H1 (cell line): ENCODE measurements at regions not wholly inside any gene's neighbourhood (a gene's known extent, or its start where the extent isn't known, plus 50 kb on each side); places are given as distances from the start of the nearest gene placed in this dataset.

Experiments used
- CTCF ChIA-PET: fragments of 300-600 bp; sonication (Branson Sonifier 250); formaldehyde crosslinking; loops from one replicate; lab custom pipeline; 2021; ENCODE audit not compliant: partially characterized antibody; lab: Charles Lee
- POLR2A ChIA-PET: fragments of 300-600 bp; sonication (Branson Sonifier 250); formaldehyde crosslinking; loops from one replicate; lab custom pipeline; 2021; ENCODE audit warnings: inconsistent platforms; ENCODE audit not compliant: partially characterized antibody; lab: Charles Lee
- DNase-seq, 2 experiments: peaks; one replicate each; pipeline versions ENCODE4 v3.0.0 to v3.0.0-alpha.2; 2010 to 2022; ENCODE audit warnings: low spot score in 2 of 2, low read depth in 1 of 2, mixed read lengths in 1 of 2
- FAIRE-seq: peaks from 2 replicates; lab custom pipeline; 2011; peaks lifted over from hg19 to GRCh38; lab: Jason Lieb, UNC
- H2AFZ ChIP-seq: 2 replicates; pipeline ENCODE4 v1.8.1; 2012; ENCODE audit warnings: low read length, inconsistent platforms
- H2AK5ac ChIP-seq: 2 replicates; pipeline ENCODE4 v1.6.1; 2013; ENCODE audit warnings: low read depth, low read length
- H2BK120ac ChIP-seq: replicated peaks from 2 replicates; pipeline ENCODE3; 2013; ENCODE audit warnings: low read depth, low read length, inconsistent platforms
- H2BK12ac ChIP-seq: 2 replicates; pipeline ENCODE4 v1.6.1; 2013; ENCODE audit warnings: low read depth, low read length
- H2BK15ac ChIP-seq: 2 replicates; pipeline ENCODE4 v1.6.1; 2013; ENCODE audit warnings: low read length
- H2BK20ac ChIP-seq: 2 replicates; pipeline ENCODE4 v1.6.1; 2013; ENCODE audit warnings: low read length
- H2BK5ac ChIP-seq: 2 replicates; pipeline ENCODE4 v1.6.1; 2013; ENCODE audit warnings: low read depth, low read length
- H3K14ac ChIP-seq: 2 replicates; pipeline ENCODE4 v1.6.1; 2013; ENCODE audit warnings: inconsistent platforms; ENCODE audit not compliant: insufficient read length
- H3K18ac ChIP-seq: 2 replicates; pipeline ENCODE4 v1.6.1; 2013; ENCODE audit warnings: low read length; ENCODE audit errors: extremely low read depth
- H3K23ac ChIP-seq: 2 replicates; pipeline ENCODE4 v1.6.1; 2013; ENCODE audit warnings: inconsistent platforms; ENCODE audit not compliant: insufficient read length
- H3K23me2 ChIP-seq: 2 replicates; pipeline ENCODE4 v1.6.1; 2013; ENCODE audit warnings: low read depth, low read length
- H3K27ac ChIP-seq: 2 replicates; pipeline ENCODE4 v1.6.1; 2011; ENCODE audit warnings: low read depth, low read length, inconsistent platforms
- H3K27me3 ChIP-seq, 4 experiments: replicated peaks in 1 of 4; 1 replicate in 1 of 4; 2 replicates in 3 of 4; pipeline versions ENCODE4 v1.6.1 to v1.8.1; 2011 to 2013; ENCODE audit warnings: low read length in 3 of 4, mild to moderate bottlenecking in 3 of 4, inconsistent platforms in 2 of 4, mixed read lengths in 2 of 4, moderate library complexity in 1 of 4; ENCODE audit not compliant: control insufficient read depth in 3 of 4, insufficient read depth in 3 of 4; ENCODE audit errors: extremely low read depth in 1 of 4
- H3K36me3 ChIP-seq, 4 experiments: 2 replicates each; pipeline versions ENCODE4 v1.6.1 to v1.8.1; 2011 to 2013; ENCODE audit warnings: mild to moderate bottlenecking in 4 of 4, low read length in 3 of 4, moderate library complexity in 2 of 4, control low read depth in 1 of 4, inconsistent platforms in 1 of 4; ENCODE audit not compliant: insufficient read depth in 4 of 4, control insufficient read depth in 2 of 4
- H3K4ac ChIP-seq: replicated peaks from 2 replicates; pipeline ENCODE3; 2013; ENCODE audit warnings: low read length, low read depth, mixed read lengths, inconsistent platforms; ENCODE audit not compliant: insufficient read length
- H3K4me1 ChIP-seq, 4 experiments: replicated peaks in 1 of 4; 1 replicate in 1 of 4; 2 replicates in 3 of 4; pipeline versions ENCODE4 v1.6.1 to v1.8.1; 2011 to 2013; ENCODE audit warnings: low read length in 3 of 4, inconsistent platforms in 2 of 4, mixed read lengths in 1 of 4; ENCODE audit not compliant: insufficient read depth in 4 of 4, control insufficient read depth in 3 of 4
- H3K4me2 ChIP-seq, 2 experiments: 2 replicates each; pipeline versions ENCODE4 v1.6.1 to v1.8.1; 2011 to 2013; ENCODE audit warnings: low read depth in 2 of 2, low read length in 2 of 2, control low read depth in 1 of 2, inconsistent platforms in 1 of 2, mild to moderate bottlenecking in 1 of 2; ENCODE audit not compliant: insufficient read depth in 1 of 2
- H3K4me3 ChIP-seq, 4 experiments: fragments of 200-600, 300-600 bp in 1 of 4; sonication (generic), shearing (Covaris generic), sonication (Bioruptor Twin) in 1 of 4; 2 replicates each; pipeline versions ENCODE4 v1.5.1 to v1.8.1; 2011 to 2016; ENCODE audit warnings: low read length in 4 of 4, low read depth in 3 of 4, control low read depth in 2 of 4, inconsistent platforms in 2 of 4, mild to moderate bottlenecking in 2 of 4, mixed read lengths in 1 of 4, moderate library complexity in 1 of 4; ENCODE audit not compliant: insufficient read depth in 2 of 4; ENCODE audit errors: extremely low read depth in 1 of 4
- H3K56ac ChIP-seq: replicated peaks from 2 replicates; pipeline ENCODE3; 2013; ENCODE audit warnings: low read depth, mild to moderate bottlenecking, mixed read lengths, low read length, inconsistent platforms; ENCODE audit not compliant: insufficient read length
- H3K79me1 ChIP-seq: 2 replicates; pipeline ENCODE4 v1.6.1; 2013; ENCODE audit warnings: low read depth, low read length, control low read depth
- H3K79me2 ChIP-seq, 2 experiments: 2 replicates each; pipeline versions ENCODE4 v1.6.1 to v1.8.1; 2012 to 2013; ENCODE audit warnings: low read length in 2 of 2, mild to moderate bottlenecking in 2 of 2, inconsistent platforms in 1 of 2; ENCODE audit not compliant: insufficient read depth in 2 of 2, control insufficient read depth in 1 of 2
- H3K9ac ChIP-seq, 4 experiments: replicated peaks in 1 of 4; 1 replicate in 1 of 4; 2 replicates in 3 of 4; pipeline versions ENCODE4 v1.6.1 to v1.8.1; 2011 to 2013; ENCODE audit warnings: low read depth in 3 of 4, low read length in 3 of 4, control low read depth in 2 of 4, mild to moderate bottlenecking in 2 of 4, moderate library complexity in 2 of 4, inconsistent platforms in 1 of 4; ENCODE audit errors: extremely low read depth in 1 of 4
- H3K9me3 ChIP-seq, 2 experiments: 2 replicates each; pipeline versions ENCODE4 v1.6.1 to v1.8.1; 2012 to 2013; ENCODE audit warnings: mild to moderate bottlenecking in 2 of 2, moderate library complexity in 2 of 2, control low read depth in 1 of 2, inconsistent platforms in 1 of 2, low read depth in 1 of 2, low read length in 1 of 2, mixed read lengths in 1 of 2; ENCODE audit not compliant: insufficient read depth in 2 of 2
- H4K20me1 ChIP-seq, 2 experiments: replicated peaks in 1 of 2; 2 replicates each; pipeline versions ENCODE3 to v1.8.1; 2011 to 2013; ENCODE audit warnings: inconsistent platforms in 2 of 2, low read length in 2 of 2, mild to moderate bottlenecking in 1 of 2; ENCODE audit not compliant: insufficient read depth in 2 of 2, control insufficient read depth in 1 of 2
- H4K5ac ChIP-seq: 2 replicates; pipeline ENCODE4 v1.6.1; 2013; ENCODE audit warnings: low read length, low read depth, mixed read lengths, inconsistent platforms; ENCODE audit not compliant: insufficient read length
- H4K8ac ChIP-seq: 2 replicates; pipeline ENCODE4 v1.8.0; 2013; ENCODE audit warnings: mild to moderate bottlenecking, moderate library complexity, low read length, inconsistent platforms; ENCODE audit not compliant: insufficient read depth; ENCODE audit errors: extremely low read depth
- H4K91ac ChIP-seq: replicated peaks from 2 replicates; pipeline ENCODE3; 2013; ENCODE audit warnings: low read length, mixed read lengths, inconsistent platforms; ENCODE audit not compliant: insufficient read length
- NRF1 ChIP-seq: IDR thresholded peaks from 2 replicates; pipeline ENCODE4 v1.6.1; 2011; ENCODE audit warnings: mild to moderate bottlenecking, low read depth, low read length, improper control_type of control experiment
- RNF2 ChIP-seq: fragments of 200-900, 300-1000 bp; sonication (generic); IDR thresholded peaks from 2 replicates; pipeline ENCODE4 v1.7.1; 2016; ENCODE audit warnings: borderline replicate concordance, low read depth, mild to moderate bottlenecking, antibody characterized with exemption, low read length; ENCODE audit not compliant: poor library complexity, severe bottlenecking; ENCODE audit errors: missing control alignments
- WGBS, 2 experiments: shearing (Covaris generic) in 1 of 2; methylation state at CpG; one replicate each; pipeline versions ENCODE4 v1.1.6 to v1.1.7; 2013 to 2015; ENCODE audit warnings: low lambda C conversion rate in 2 of 2, mixed read lengths in 2 of 2, inconsistent platforms in 1 of 2, low coverage in 1 of 2, missing lambda C conversion rate in 1 of 2; ENCODE audit not compliant: insufficient replicate concordance in 2 of 2, insufficient coverage in 1 of 2, insufficient read length in 1 of 2; ENCODE audit errors: extremely low coverage in 1 of 2, missing lambda C conversion rate in 1 of 2; 5-methylcytosine and 5-hydroxymethylcytosine counted together

DNA sequence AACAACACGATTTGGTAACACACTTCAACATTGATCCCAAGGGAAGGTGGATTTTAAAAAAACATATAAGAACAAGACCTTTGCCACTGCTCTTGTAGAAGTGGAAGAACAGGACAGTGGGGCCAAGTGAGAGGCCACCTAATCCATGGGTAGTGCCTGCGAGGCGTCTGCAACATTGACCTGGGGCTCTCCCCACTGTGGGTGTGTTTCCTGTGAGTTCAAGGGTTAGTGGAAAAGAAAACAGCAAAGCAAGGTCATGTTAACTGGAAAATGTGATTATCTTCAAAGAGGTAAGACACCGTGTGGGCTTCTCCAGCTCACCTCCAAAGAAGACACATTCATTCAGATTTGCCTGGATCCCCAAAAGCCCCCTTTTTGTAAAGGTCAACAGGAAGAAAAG is 327.0 kb downstream of the UQCRFS1 start:
- Histone ChIP-seq H2BK5ac (no peak overlapping the region), H3K4ac (peak overlapping the region; percentile 57), H3K27ac (no peak overlapping the region), H2BK15ac (no peak overlapping the region), H2BK12ac (0 out of 2 replicates have a peak overlapping the region, but pooled peaks have one; percentile 77), H3K23me2 (no peaks in the 10 kb centered on the region), H4K8ac (no peak overlapping the region), H3K27me3 (no peaks in the 10 kb centered on the region), H3K18ac (no peak overlapping the region), H2AFZ (no peak overlapping the region), H3K79me2 (no peaks in the 10 kb centered on the region), H3K9me3 (no peaks in the 10 kb centered on the region), H4K91ac (peak overlapping the region; percentile 79), H3K4me1 (peaks cover 7 to 22% (median 16%) of the 10 kb centered on the region in 4 experiments), H3K14ac (no peak overlapping the region), H3K79me1 (no peaks in the 10 kb centered on the region), H2AK5ac (no peak overlapping the region), H3K23ac (no peak overlapping the region), H4K20me1 (no peaks in the 10 kb centered on the region), H3K56ac (no peak overlapping the region), H3K4me3 (no peak overlapping the region), H3K4me2 (no peak overlapping the region), H2BK120ac (no peak overlapping the region), H3K36me3 (no peaks in the 10 kb centered on the region), H2BK20ac (no peak overlapping the region), H3K9ac (no peak overlapping the region), H4K5ac (no peak overlapping the region)
- DNase-seq (no peak), FAIRE-seq (no peak)
- ChIA-PET POLR2A (no interaction called here), CTCF (no interaction called here)
- 79% methylated on average over 4 of the region's 4 CpGs; no CpG with 5 or more reads in 1 of the 2 experiments for WGBS, 2 experiments
- no peak for TF ChIP-seq RNF2
- TF ChIP-seq NRF1: no peak
